Adrenal gland (tissue), 9 donors: ENCODE measurements at regions not wholly inside any gene's neighbourhood (a gene's known extent, or its start where the extent isn't known, plus 50 kb on each side); places are given as distances from the start of the nearest gene placed in this dataset.

ENCODE experiments used
- DNase-seq, 7 donors: peaks; one replicate each; pipeline ENCODE4 v3.0.0-alpha.2; 2019 to 2020
- H3K27ac ChIP-seq, 5 donors: fragments of 200-600 bp; sonication (generic) in 4 of 5; 1 replicate in 3 of 5; 2 replicates in 2 of 5; pipeline versions ENCODE4 v1.5.1 to v1.8.0; 2016 to 2020; ENCODE audit warnings: mild to moderate bottlenecking in 1 of 5
- H3K27me3 ChIP-seq: fragments of 200-600 bp; 2 replicates; pipeline ENCODE4 v1.8.0; 2021
- H3K36me3 ChIP-seq, 2 donors: fragments of 200-600 bp; replicated peaks in 1 of 2; 1 replicate in 1 of 2; 2 replicates in 1 of 2; pipeline versions ENCODE4 v1.5.1 to v1.8.0; 2018 to 2022
- H3K4me1 ChIP-seq, 2 donors: fragments of 200-600 bp; replicated peaks in 1 of 2; 1 replicate in 1 of 2; 2 replicates in 1 of 2; pipeline versions ENCODE4 v1.5.1 to v1.8.0; 2018 to 2021
- H3K4me3 ChIP-seq, 4 donors: fragments of 200-600 bp; sonication (generic) in 3 of 4; one replicate each; pipeline ENCODE4 v1.5.1; 2016 to 2018
- H3K9me3 ChIP-seq, 3 donors: fragments of 200-600 bp; sonication (generic) in 1 of 3; replicated peaks in 1 of 3; 1 replicate in 2 of 3; 2 replicates in 1 of 3; pipeline versions ENCODE4 v1.5.1 to v1.8.0; 2016 to 2021
- POLR2A ChIP-seq, 2 donors: fragments of 450-650 bp; IDR thresholded peaks; one replicate each; pipeline ENCODE4 v1.6.1; 2017; ENCODE audit warnings: antibody characterized with exemption in 2 of 2, mild to moderate bottlenecking in 2 of 2, moderate library complexity in 1 of 2
- WGBS, 4 donors: extraction: QIAGEN DNeasy Blood & Tissue Kit in 2 of 4; methylation state at CpG; one replicate each; pipeline versions ENCODE4 v1.1.5 to v1.1.7; 2013 to 2017; 5-methylcytosine and 5-hydroxymethylcytosine counted together
- intact Hi-C, 2 donors: fragments of 100-400 bp; cut with DNase I; formaldehyde crosslinking; loops; one replicate each; pipeline versions ENCODE4 v1.14.1 to v1.15.0; 2022 to 2023
- TF ChIP-seq, protein P1 (sequence below), 6 experiments: fragments of 450-650 bp in 4 of 6; fragments of 200-600 bp in 2 of 6; sonication (generic) in 1 of 6; IDR thresholded peaks; 1 replicate in 5 of 6; 2 replicates in 1 of 6; pipeline versions ENCODE4 v1.5.1 to v1.8.0; 2016 to 2021; ENCODE audit warnings: antibody characterized with exemption in 6 of 6, mild to moderate bottlenecking in 2 of 6, moderate library complexity in 1 of 6
- donor health status: healthy with polysubstance abuse.
- donor health status: Bipolar disorder and iron deficiency.
- donor health status: DM: yes; HTN: yes; CAD: no.
- donor health status: DM: no; HTN: no; CAD: no.
- donor health status: DM: no; HTN: no; CAD: no.

DNA sequence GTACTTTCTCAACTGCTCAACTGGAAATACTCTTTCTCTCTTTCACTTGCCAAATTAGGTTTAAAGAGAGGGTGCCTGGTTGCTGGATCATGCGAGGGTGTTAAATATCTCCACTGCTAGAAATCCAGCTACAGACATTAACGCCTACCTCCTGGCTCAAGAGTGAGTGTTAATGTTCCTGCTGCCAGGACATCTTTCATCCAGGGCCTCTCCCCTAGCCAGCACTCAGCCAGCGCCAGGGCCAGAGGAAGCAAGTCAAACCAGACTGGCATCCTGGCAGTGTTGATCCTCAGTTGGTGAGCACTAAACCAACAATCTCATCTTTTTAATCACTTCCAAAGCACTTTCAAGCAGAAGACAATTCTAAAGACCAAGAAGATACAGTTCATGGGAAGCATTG lies 92.9 kb upstream of the BARHL2 start:
- Histone ChIP-seq H3K4me3 (no peak overlapping the region), H3K27ac (no peak overlapping the region), H3K36me3 (no peaks in the 10 kb centered on the region), H3K4me1 (no peaks in the 10 kb centered on the region), H3K9me3 (peaks cover 0 to 4% (median 0%) of the 10 kb centered on the region in 3 donors), H3K27me3 (no peaks in the 10 kb centered on the region)
- intact Hi-C loops = no loop called here
- TF ChIP-seq, protein P1, sequence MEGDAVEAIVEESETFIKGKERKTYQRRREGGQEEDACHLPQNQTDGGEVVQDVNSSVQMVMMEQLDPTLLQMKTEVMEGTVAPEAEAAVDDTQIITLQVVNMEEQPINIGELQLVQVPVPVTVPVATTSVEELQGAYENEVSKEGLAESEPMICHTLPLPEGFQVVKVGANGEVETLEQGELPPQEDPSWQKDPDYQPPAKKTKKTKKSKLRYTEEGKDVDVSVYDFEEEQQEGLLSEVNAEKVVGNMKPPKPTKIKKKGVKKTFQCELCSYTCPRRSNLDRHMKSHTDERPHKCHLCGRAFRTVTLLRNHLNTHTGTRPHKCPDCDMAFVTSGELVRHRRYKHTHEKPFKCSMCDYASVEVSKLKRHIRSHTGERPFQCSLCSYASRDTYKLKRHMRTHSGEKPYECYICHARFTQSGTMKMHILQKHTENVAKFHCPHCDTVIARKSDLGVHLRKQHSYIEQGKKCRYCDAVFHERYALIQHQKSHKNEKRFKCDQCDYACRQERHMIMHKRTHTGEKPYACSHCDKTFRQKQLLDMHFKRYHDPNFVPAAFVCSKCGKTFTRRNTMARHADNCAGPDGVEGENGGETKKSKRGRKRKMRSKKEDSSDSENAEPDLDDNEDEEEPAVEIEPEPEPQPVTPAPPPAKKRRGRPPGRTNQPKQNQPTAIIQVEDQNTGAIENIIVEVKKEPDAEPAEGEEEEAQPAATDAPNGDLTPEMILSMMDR (IDR thresholded peaks at IDR 0.05) = no peak
- TF ChIP-seq POLR2A (IDR thresholded peaks at IDR 0.05) = no peak
- WGBS, 4 donors = 53 to 76% (median 67%) methylated on average over 3 of the region's 3 CpGs
- DNase-seq = no peak

DNA sequence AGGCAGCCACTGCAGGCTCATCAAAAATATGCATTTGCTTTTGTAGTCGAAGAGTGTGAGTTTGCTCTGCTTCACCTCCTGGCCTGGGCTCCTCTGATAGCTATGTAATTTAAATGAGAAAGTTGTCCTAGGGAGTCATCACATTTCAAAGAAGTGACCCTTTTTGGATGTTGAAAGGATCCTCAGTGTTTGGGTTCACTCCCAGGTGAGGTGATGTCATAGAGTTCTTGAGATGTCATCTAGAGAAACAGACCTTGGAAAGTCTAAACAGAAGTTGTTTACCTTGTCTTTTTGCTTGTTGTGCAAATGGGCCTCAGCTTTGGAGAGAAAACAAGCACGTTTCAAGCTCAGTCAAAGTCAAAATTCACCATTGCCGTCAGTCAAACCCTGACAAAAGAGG lies 92.0 kb upstream of the BARHL2 start:
- Histone ChIP-seq H3K9me3 (peaks cover 0 to 4% (median 0%) of the 10 kb centered on the region in 3 donors), H3K27ac (no peak overlapping the region), H3K4me1 (no peaks in the 10 kb centered on the region), H3K36me3 (no peaks in the 10 kb centered on the region), H3K27me3 (no peaks in the 10 kb centered on the region), H3K4me3 (no peak overlapping the region)
- intact Hi-C loops = no loop called here
- no peak for DNase-seq
- TF ChIP-seq, protein P1 (IDR thresholded peaks at IDR 0.05) = no peak
- TF ChIP-seq POLR2A (IDR thresholded peaks at IDR 0.05) = no peak
- 40 to 57% (median 49%) methylated on average over 3 of the region's 3 CpGs for WGBS, 4 donors

DNA sequence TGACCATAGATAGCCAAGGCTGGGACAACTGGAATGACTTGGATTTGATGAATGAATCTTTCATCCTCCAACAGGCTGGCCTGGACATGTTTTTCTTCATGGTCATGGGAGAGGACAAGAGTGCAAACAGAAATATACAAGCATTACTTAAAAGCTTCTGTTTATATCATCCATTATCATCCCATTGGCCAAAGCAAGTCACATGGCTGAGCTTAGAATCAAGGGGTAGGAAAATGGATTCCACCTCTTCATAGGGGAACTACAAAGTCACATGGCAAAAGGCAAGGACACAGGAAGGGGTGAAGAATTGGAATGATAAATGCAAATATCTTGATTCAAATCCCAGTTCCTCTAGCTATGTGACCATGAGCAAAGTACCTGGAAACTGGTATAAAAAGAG lies 90.2 kb upstream of the BARHL2 start:
- TF ChIP-seq POLR2A (IDR thresholded peaks at IDR 0.05) = no peak
- TF ChIP-seq, protein P1 (IDR thresholded peaks at IDR 0.05) = no peak
- no peak overlapping the region for H3K4me3 ChIP-seq
- intact Hi-C loops = no loop called here

DNA sequence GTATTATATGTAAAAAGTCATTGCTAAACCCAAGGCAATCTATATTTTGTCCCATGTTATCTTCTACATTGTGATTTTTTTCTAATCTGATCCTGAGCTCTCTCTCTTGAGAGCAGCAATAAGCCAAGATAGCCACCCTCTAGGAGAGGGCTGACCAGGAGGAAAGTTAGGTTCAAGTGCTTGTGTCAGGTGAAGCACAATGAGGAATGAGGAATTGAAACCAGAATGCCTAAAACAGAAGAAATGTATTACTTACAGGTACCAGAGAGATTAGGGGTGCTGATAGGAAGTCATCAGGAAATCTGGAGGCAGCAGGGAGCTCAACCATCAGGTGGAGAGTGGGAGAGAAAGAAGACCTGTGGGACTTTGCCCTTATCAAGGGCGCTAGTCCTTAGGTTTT lies 85.5 kb upstream of the BARHL2 start:
- TF ChIP-seq, protein P1 (IDR thresholded peaks at IDR 0.05) = no peak
- no peak for TF ChIP-seq POLR2A (IDR thresholded peaks at IDR 0.05)
- Histone ChIP-seq H3K4me3 (no peak overlapping the region), H3K4me1 (no peaks in the 10 kb centered on the region), H3K36me3 (no peaks in the 10 kb centered on the region), H3K9me3 (peaks cover 0 to 4% (median 0%) of the 10 kb centered on the region in 3 donors), H3K27ac (no peak overlapping the region), H3K27me3 (no peaks in the 10 kb centered on the region)
- WGBS, 4 donors = 72 to 81% (median 79%) methylated on average over 1 of the region's 1 CpG
- intact Hi-C loops = no loop called here
- DNase-seq = no peak

More for the DNA sequence above, 90.2 kb upstream of the BARHL2 start:
- DNase-seq = no peak
- no peaks in the 10 kb centered on the region for H3K27me3 ChIP-seq
- peaks cover 0 to 4% (median 0%) of the 10 kb centered on the region in 3 donors for H3K9me3 ChIP-seq
- no peaks in the 10 kb centered on the region for H3K4me1 ChIP-seq
- no peak overlapping the region for H3K27ac ChIP-seq
- H3K36me3 ChIP-seq = no peaks in the 10 kb centered on the region
